OCI-LY1 (cell line): ENCODE measurements at regions not wholly inside any gene's neighbourhood (a gene's known extent, or its start where the extent isn't known, plus 50 kb on each side); places are given as distances from the start of the nearest gene placed in this dataset.

ENCODE experiments used
- H2AFZ ChIP-seq: fragments of 200-600 bp; sonication (generic), shearing (Covaris generic); 2 replicates; pipeline ENCODE4 v1.6.0; 2014; ENCODE audit warnings: antibody characterized with exemption, mild to moderate bottlenecking, low read length
- H3F3A ChIP-seq: fragments of 200-600 bp; sonication (generic), shearing (Covaris generic); 2 replicates; pipeline ENCODE4 v1.6.0; 2014; ENCODE audit warnings: mild to moderate bottlenecking, antibody characterized with exemption, low read length, moderate library complexity; ENCODE audit not compliant: insufficient read depth
- H3K27ac ChIP-seq: fragments of 200-600 bp; sonication (generic); 2 replicates; pipeline ENCODE4 v1.5.1; 2014; ENCODE audit warnings: low read length, mixed run types, mild to moderate bottlenecking, low read depth; ENCODE audit not compliant: poor library complexity, severe bottlenecking
- H3K27me3 ChIP-seq: fragments of 200-600 bp; sonication (generic); 2 replicates; pipeline ENCODE4 v1.6.0; 2014; ENCODE audit warnings: antibody characterized with exemption, mild to moderate bottlenecking, low read length, moderate library complexity; ENCODE audit not compliant: insufficient read depth
- H3K36me3 ChIP-seq: fragments of 200-600 bp; sonication (generic); 2 replicates; pipeline ENCODE4 v1.6.1; 2014; ENCODE audit warnings: mild to moderate bottlenecking, antibody characterized with exemption, low read length, moderate library complexity, mixed read lengths; ENCODE audit not compliant: insufficient read depth
- H3K4me1 ChIP-seq: fragments of 200-600 bp; sonication (generic); 2 replicates; pipeline ENCODE4 v1.5.1; 2014; ENCODE audit warnings: mild to moderate bottlenecking, low read length, moderate library complexity; ENCODE audit not compliant: insufficient read depth, severe bottlenecking
- H3K4me2 ChIP-seq: fragments of 200-600 bp; sonication (generic), shearing (Covaris generic); 2 replicates; pipeline ENCODE4 v1.6.1; 2014; ENCODE audit warnings: low read length
- H3K4me3 ChIP-seq: fragments of 200-600 bp; sonication (generic); 2 replicates; pipeline ENCODE4 v1.5.1; 2014; ENCODE audit warnings: low read length, low read depth, mild to moderate bottlenecking, mixed read lengths; ENCODE audit not compliant: poor library complexity, severe bottlenecking
- H3K79me2 ChIP-seq: fragments of 200-600 bp; shearing (Covaris generic); 2 replicates; pipeline ENCODE4 v1.6.1; 2016; ENCODE audit warnings: mixed run types, low read length, mixed read lengths; ENCODE audit not compliant: insufficient read depth
- H3K9ac ChIP-seq: fragments of 200-600 bp; sonication (generic), shearing (Covaris generic); 2 replicates; pipeline ENCODE4 v1.6.1; 2014; ENCODE audit warnings: mild to moderate bottlenecking, low read length, mixed read lengths
- H3K9me2 ChIP-seq: fragments of 200-600 bp; sonication (generic), shearing (Covaris generic); 2 replicates; pipeline ENCODE4 v1.6.1; 2014; ENCODE audit warnings: low read depth, mild to moderate bottlenecking, low read length, mixed read lengths
- H3K9me3 ChIP-seq: fragments of 200-600 bp; shearing (Covaris generic); 2 replicates; pipeline ENCODE4 v1.6.1; 2014; ENCODE audit warnings: low read length, mixed read lengths
- H4K20me1 ChIP-seq: fragments of 200-600 bp; sonication (generic), shearing (Covaris generic); 2 replicates; pipeline ENCODE4 v1.6.0; 2016; ENCODE audit warnings: mild to moderate bottlenecking, low read length; ENCODE audit not compliant: insufficient read depth
- EZH2 ChIP-seq: fragments of 200-600 bp; sonication (generic), shearing (Covaris generic); IDR thresholded peaks from 2 replicates; pipeline ENCODE4 v1.8.0; 2017; ENCODE audit warnings: borderline replicate concordance, mixed run types, mild to moderate bottlenecking, antibody characterized with exemption, low read length, moderate library complexity, mixed read lengths
- TF ChIP-seq, protein P1 (sequence below): fragments of 200-600 bp; sonication (generic), shearing (Covaris generic); IDR thresholded peaks from 2 replicates; pipeline ENCODE4 v1.5.1; 2017; ENCODE audit warnings: mild to moderate bottlenecking, antibody characterized with exemption, low read length, moderate library complexity, mixed read lengths

GRCh38 chr21:16563795-16564194 lies 834.0 kb downstream of the USP25 start:
- Histone ChIP-seq H3K4me3 (no peak overlapping the region), H4K20me1 (no peaks in the 10 kb centered on the region), H3K9me2 (no peaks in the 10 kb centered on the region), H3K9ac (no peak overlapping the region), H3K79me2 (no peaks in the 10 kb centered on the region), H3K4me2 (no peak overlapping the region), H3K27me3 (no peaks in the 10 kb centered on the region), H3K9me3 (no peaks in the 10 kb centered on the region), H3K4me1 (no peaks in the 10 kb centered on the region), H3K36me3 (no peaks in the 10 kb centered on the region), H3F3A (no peaks in the 10 kb centered on the region), H3K27ac (no peak overlapping the region), H2AFZ (no peak overlapping the region)
- TF ChIP-seq, protein P1, sequence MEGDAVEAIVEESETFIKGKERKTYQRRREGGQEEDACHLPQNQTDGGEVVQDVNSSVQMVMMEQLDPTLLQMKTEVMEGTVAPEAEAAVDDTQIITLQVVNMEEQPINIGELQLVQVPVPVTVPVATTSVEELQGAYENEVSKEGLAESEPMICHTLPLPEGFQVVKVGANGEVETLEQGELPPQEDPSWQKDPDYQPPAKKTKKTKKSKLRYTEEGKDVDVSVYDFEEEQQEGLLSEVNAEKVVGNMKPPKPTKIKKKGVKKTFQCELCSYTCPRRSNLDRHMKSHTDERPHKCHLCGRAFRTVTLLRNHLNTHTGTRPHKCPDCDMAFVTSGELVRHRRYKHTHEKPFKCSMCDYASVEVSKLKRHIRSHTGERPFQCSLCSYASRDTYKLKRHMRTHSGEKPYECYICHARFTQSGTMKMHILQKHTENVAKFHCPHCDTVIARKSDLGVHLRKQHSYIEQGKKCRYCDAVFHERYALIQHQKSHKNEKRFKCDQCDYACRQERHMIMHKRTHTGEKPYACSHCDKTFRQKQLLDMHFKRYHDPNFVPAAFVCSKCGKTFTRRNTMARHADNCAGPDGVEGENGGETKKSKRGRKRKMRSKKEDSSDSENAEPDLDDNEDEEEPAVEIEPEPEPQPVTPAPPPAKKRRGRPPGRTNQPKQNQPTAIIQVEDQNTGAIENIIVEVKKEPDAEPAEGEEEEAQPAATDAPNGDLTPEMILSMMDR, result no peak
- TF ChIP-seq EZH2, result no peak

DNA sequence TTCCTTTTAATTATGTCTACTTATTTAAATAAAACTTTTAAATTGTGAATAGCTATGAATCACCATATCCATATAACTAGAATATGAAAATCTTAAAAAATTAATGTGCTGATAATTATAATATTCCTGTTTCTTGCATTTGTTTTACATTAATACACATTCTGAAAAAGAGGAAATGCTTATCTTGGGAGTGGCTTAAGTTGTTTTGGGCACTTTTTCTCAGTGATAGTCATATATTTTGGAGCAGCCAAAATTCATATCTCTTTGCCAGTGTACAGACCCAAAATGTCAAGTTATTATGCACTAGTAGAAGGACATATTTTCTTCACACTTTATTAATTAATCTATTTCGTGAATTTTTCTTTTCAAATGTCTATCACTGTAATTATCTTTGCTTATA lies 838.5 kb downstream of the USP25 start:
- Histone ChIP-seq H2AFZ (no peak overlapping the region), H3F3A (no peaks in the 10 kb centered on the region), H3K27me3 (no peaks in the 10 kb centered on the region), H3K9me3 (no peaks in the 10 kb centered on the region), H3K9me2 (no peaks in the 10 kb centered on the region), H3K4me2 (no peak overlapping the region), H3K4me3 (no peak overlapping the region), H3K36me3 (no peaks in the 10 kb centered on the region), H4K20me1 (no peaks in the 10 kb centered on the region), H3K4me1 (no peaks in the 10 kb centered on the region), H3K27ac (no peak overlapping the region), H3K9ac (no peak overlapping the region), H3K79me2 (no peaks in the 10 kb centered on the region)
- TF ChIP-seq, protein P1, result no peak
- no peak for TF ChIP-seq EZH2

- Histone ChIP-seq H3K9ac (no peak overlapping the region), H3K27me3 (no peaks in the 10 kb centered on the region), H3K9me3 (no peaks in the 10 kb centered on the region), H3F3A (no peaks in the 10 kb centered on the region), H3K36me3 (no peaks in the 10 kb centered on the region), H3K4me3 (no peak overlapping the region), H3K27ac (no peak overlapping the region), H3K4me2 (no peak overlapping the region), H2AFZ (no peak overlapping the region), H3K9me2 (no peaks in the 10 kb centered on the region), H3K79me2 (no peaks in the 10 kb centered on the region), H3K4me1 (no peaks in the 10 kb centered on the region), H4K20me1 (no peaks in the 10 kb centered on the region)
- no peak for TF ChIP-seq EZH2
- TF ChIP-seq, protein P1, result no peak
Observed at GRCh38 chr21:16568661-16569060, 838.9 kb downstream of the USP25 start.
